ENCODE measurements at regions not wholly inside any gene's neighbourhood (a gene's known extent, or its start where the extent isn't known, plus 50 kb on each side); places are given as distances from the start of the nearest gene placed in this dataset.

- Histone ChIP-seq H3K27ac (no peak overlapping the region), H3K4me3 (ENCODE audit: low read depth, low read length) (no peak overlapping the region), H3K36me3 (replicated peaks) (no peaks in the 10 kb centered on the region), H3K27me3 (replicated peaks) (no peaks in the 10 kb centered on the region)
- in situ Hi-C loops (cut with HindIII; ENCODE audit: low pct_ligation_motif_present, low sequenced_read_pairs) = no loop called here
- TF ChIP-seq CTCF (IDR thresholded peaks at IDR 0.05; ENCODE audit: low read depth, low read length, missing control alignments) = no peak
- no peak for DNase-seq
These were observed 318.9 kb upstream of the ACVR2A start for GRCh38 chr2:147525819-147526489.

GRCh38 chr2:147524912-147525311 lies 319.9 kb upstream of the ACVR2A start:
- Histone ChIP-seq H3K27ac (no peak overlapping the region), H3K36me3 (replicated peaks) (no peaks in the 10 kb centered on the region), H3K27me3 (replicated peaks) (no peaks in the 10 kb centered on the region), H3K4me3 (ENCODE audit: low read depth, low read length) (no peak overlapping the region)
- no peak for TF ChIP-seq CTCF (IDR thresholded peaks at IDR 0.05; ENCODE audit: low read depth, low read length, missing control alignments)
- in situ Hi-C loops (cut with HindIII; ENCODE audit: low pct_ligation_motif_present, low sequenced_read_pairs) = no loop called here
- no peak for DNase-seq

- no peak overlapping the region for H3K4me3 ChIP-seq (ENCODE audit: low read depth, low read length)
- in situ Hi-C loops (cut with HindIII; ENCODE audit: low pct_ligation_motif_present, low sequenced_read_pairs) = no loop called here
- TF ChIP-seq CTCF (IDR thresholded peaks at IDR 0.05; ENCODE audit: low read depth, low read length, missing control alignments) = no peak
- H3K27me3 ChIP-seq (replicated peaks) = no peaks in the 10 kb centered on the region
- H3K27ac ChIP-seq = no peak overlapping the region
- no peaks in the 10 kb centered on the region for H3K36me3 ChIP-seq (replicated peaks)
- no peak for DNase-seq
These were observed 321.4 kb upstream of the ACVR2A start for GRCh38 chr2:147523415-147523814.

GRCh38 chr2:147521936-147522335 lies 322.9 kb upstream of the ACVR2A start:
- TF ChIP-seq CTCF (IDR thresholded peaks at IDR 0.05; ENCODE audit: low read depth, low read length, missing control alignments) = no peak
- Histone ChIP-seq H3K27me3 (replicated peaks) (no peaks in the 10 kb centered on the region), H3K27ac (no peak overlapping the region), H3K36me3 (replicated peaks) (no peaks in the 10 kb centered on the region), H3K4me3 (ENCODE audit: low read depth, low read length) (no peak overlapping the region)
- in situ Hi-C loops (cut with HindIII; ENCODE audit: low pct_ligation_motif_present, low sequenced_read_pairs) = no loop called here
- DNase-seq = no peak

- no peaks in the 10 kb centered on the region for H3K36me3 ChIP-seq (replicated peaks)
- no peak overlapping the region for H3K4me3 ChIP-seq (ENCODE audit: low read depth, low read length)
- H3K27me3 ChIP-seq (replicated peaks) = no peaks in the 10 kb centered on the region
- no peak overlapping the region for H3K27ac ChIP-seq
- in situ Hi-C loops (cut with HindIII; ENCODE audit: low pct_ligation_motif_present, low sequenced_read_pairs) = no loop called here
- no peak for DNase-seq
- TF ChIP-seq CTCF (IDR thresholded peaks at IDR 0.05; ENCODE audit: low read depth, low read length, missing control alignments) = no peak
These were observed 324.0 kb upstream of the ACVR2A start for GRCh38 chr2:147520817-147521216.

GRCh38 chr2:147519178-147519577 lies 325.7 kb upstream of the ACVR2A start:
- no peaks in the 10 kb centered on the region for H3K36me3 ChIP-seq (replicated peaks)
- no peak for TF ChIP-seq CTCF (IDR thresholded peaks at IDR 0.05; ENCODE audit: low read depth, low read length, missing control alignments)
- H3K27me3 ChIP-seq (replicated peaks) = no peaks in the 10 kb centered on the region
- DNase-seq = no peak
- in situ Hi-C loops (cut with HindIII; ENCODE audit: low pct_ligation_motif_present, low sequenced_read_pairs) = no loop called here
- H3K4me3 ChIP-seq (ENCODE audit: low read depth, low read length) = no peak overlapping the region
- H3K27ac ChIP-seq = no peak overlapping the region
